Posterior cingulate gyrus (tissue), 11 donors: ENCODE measurements at regions not wholly inside any gene's neighbourhood (a gene's known extent, or its start where the extent isn't known, plus 50 kb on each side); places are given as distances from the start of the nearest gene placed in this dataset.
"Not testable (repeated sequence)": the region's sequence is repeated elsewhere in the genome, so short reads cannot be mapped to it uniquely, and the experiment has no call there.

Experiments used
- DNase-seq, 10 donors: peaks; one replicate each; pipeline versions ENCODE4 v3.0.0 to v3.0.0-alpha.2; 2020 to 2021; ENCODE audit warnings: mixed read lengths in 3 of 10
- intact Hi-C: fragments of 100-400 bp; cut with DNase I; formaldehyde crosslinking; loops from one replicate; pipeline ENCODE4 v1.15.1; 2023

GRCh38 chr1:144140243-144140642 is 168.5 kb upstream of the FAM72C start:
- DNase-seq, intact Hi-C loops: not testable (repeated sequence)

GRCh38 chr1:144105006-144105405 is 133.2 kb upstream of the FAM72C start:
- intact Hi-C loops = not testable (repeated sequence)
- peak in 4 of 10 donors; percentile 1 to 73 (median 16) for DNase-seq

GRCh38 chr1:144104000-144104677 is 132.4 kb upstream of the FAM72C start:
- intact Hi-C loops = not testable (repeated sequence)
- peak in 7 of 10 donors; percentile 28 to 98 (median 63) for DNase-seq

GRCh38 chr1:144103156-144103880 is 131.5 kb upstream of the FAM72C start:
- DNase-seq = peak in 7 of 10 donors; percentile 43 to 98 (median 58)
- intact Hi-C loops = not testable (repeated sequence)

GRCh38 chr1:144102046-144102745 is 130.4 kb upstream of the FAM72C start:
- DNase-seq = peak; percentile 2 to 91 (median 22)
- intact Hi-C loops = not testable (repeated sequence)

- intact Hi-C loops = no loop called here
- DNase-seq = peak; percentile 2 to 93 (median 29)
These were observed 129.7 kb upstream of the FAM72C start for GRCh38 chr1:144101397-144102045.

GRCh38 chr1:144077167-144077841 is 105.5 kb upstream of the FAM72C start:
- peak in 8 of 10 donors; percentile 1 to 69 (median 7) for DNase-seq
- intact Hi-C loops = not testable (repeated sequence)

- DNase-seq = peak in 3 of 10 donors; percentile 0 to 44 (median 4)
- intact Hi-C loops = not testable (repeated sequence)
These were observed 104.9 kb upstream of the FAM72C start for GRCh38 chr1:144076646-144077045.

- DNase-seq, intact Hi-C loops: not testable (repeated sequence)
These were observed 98.7 kb upstream of the FAM72C start for GRCh38 chr1:144070394-144071053.

- intact Hi-C loops = not testable (repeated sequence)
These were observed 95.3 kb upstream of the FAM72C start for GRCh38 chr1:144067042-144067441.

GRCh38 chr1:144066071-144066813 is 94.5 kb upstream of the FAM72C start:
- peak in 1 of 10 donors; percentile 1 for DNase-seq
- intact Hi-C loops = not testable (repeated sequence)

More at GRCh38 chr1:144067042-144067441, 95.3 kb upstream of the FAM72C start:
- not testable (repeated sequence) for DNase-seq

GRCh38 chr1:144065299-144066060 is 93.7 kb upstream of the FAM72C start:
- DNase-seq, intact Hi-C loops: not testable (repeated sequence)

- not testable (repeated sequence) for DNase-seq
These were observed 77.6 kb upstream of the FAM72C start for GRCh38 chr1:144049365-144049764.

GRCh38 chr1:144046645-144047044 is 74.9 kb upstream of the FAM72C start:
- intact Hi-C loops, DNase-seq: not testable (repeated sequence)

More at GRCh38 chr1:144049365-144049764, 77.6 kb upstream of the FAM72C start:
- intact Hi-C loops = not testable (repeated sequence)

- peak in 5 of 10 donors; percentile 2 to 72 (median 6) for DNase-seq
- intact Hi-C loops = not testable (repeated sequence)
These were observed 74.2 kb upstream of the FAM72C start for GRCh38 chr1:144045751-144046546.

GRCh38 chr1:144042251-144042650 is 70.5 kb upstream of the FAM72C start:
- intact Hi-C loops, DNase-seq: not testable (repeated sequence)

- intact Hi-C loops, DNase-seq: not testable (repeated sequence)
These were observed 68.5 kb upstream of the FAM72C start for GRCh38 chr1:144040293-144040692.
